T-helper 2 cell treated with Interferon-gamma antibody and Interleukin-4, amounts not matched to agents 5 μg/mL and 100 μg/mL, for 36 hours (primary cell): ENCODE measurements at regions not wholly inside any gene's neighbourhood (a gene's known extent, or its start where the extent isn't known, plus 50 kb on each side); places are given as distances from the start of the nearest gene placed in this dataset.

Source experiments
- DNase-seq: peaks from one replicate; pipeline ENCODE4 v3.0.0; 2021; ENCODE audit warnings: low spot score
- H3K27ac Mint-ChIP-seq: one replicate; pipeline ENCODE4 v1.8.0; 2021; ENCODE audit warnings: mild to moderate bottlenecking, mixed read lengths
- H3K27me3 Mint-ChIP-seq: one replicate; pipeline ENCODE4 v1.8.0; 2021; ENCODE audit warnings: low read depth, mixed read lengths
- H3K36me3 Mint-ChIP-seq: one replicate; pipeline ENCODE4 v1.8.0; 2021; ENCODE audit warnings: low read depth, mixed read lengths
- H3K4me1 Mint-ChIP-seq: one replicate; pipeline ENCODE4 v1.8.0; 2021; ENCODE audit warnings: low read depth, mixed read lengths
- H3K4me3 Mint-ChIP-seq: one replicate; pipeline ENCODE4 v1.8.0; 2022; ENCODE audit warnings: mild to moderate bottlenecking, moderate library complexity, mixed read lengths
- H3K9me3 Mint-ChIP-seq: one replicate; pipeline ENCODE4 v1.8.0; 2021; ENCODE audit warnings: mixed read lengths

GRCh38 chr4:139611391-139611790 lies 54.2 kb upstream of the MGST2 start:
- H3K36me3 Mint-ChIP-seq: peaks cover 2% of the 10 kb centered on the region

GRCh38 chr4:139609647-139610046 lies 53.6 kb upstream of the SETD7 start:
- peaks cover 11% of the 10 kb centered on the region for H3K4me1 Mint-ChIP-seq
- peaks cover 14% of the 10 kb centered on the region for H3K9me3 Mint-ChIP-seq
- peaks cover 2% of the 10 kb centered on the region for H3K36me3 Mint-ChIP-seq
- no peak for DNase-seq
- peaks cover 10% of the 10 kb centered on the region for H3K27me3 Mint-ChIP-seq
- H3K4me3 Mint-ChIP-seq: no peak overlapping the region
- no peak overlapping the region for H3K27ac Mint-ChIP-seq

More at GRCh38 chr4:139611391-139611790, 54.2 kb upstream of the MGST2 start:
- Mint-ChIP-seq H3K4me3 (no peak overlapping the region), H3K4me1 (peaks cover 7% of the 10 kb centered on the region), H3K27me3 (peaks cover 8% of the 10 kb centered on the region), H3K9me3 (peaks cover 5% of the 10 kb centered on the region), H3K27ac (no peak overlapping the region)
- DNase-seq: no peak

GRCh38 chr4:139607502-139608060 lies 51.6 kb upstream of the SETD7 start:
- H3K27me3 Mint-ChIP-seq: peaks cover 10% of the 10 kb centered on the region
- peaks cover 15% of the 10 kb centered on the region for H3K4me1 Mint-ChIP-seq
- H3K9me3 Mint-ChIP-seq: peaks cover 14% of the 10 kb centered on the region
- H3K36me3 Mint-ChIP-seq: peaks cover 2% of the 10 kb centered on the region
- DNase-seq: no peak
- H3K4me3 Mint-ChIP-seq: no peak overlapping the region
- H3K27ac Mint-ChIP-seq: no peak overlapping the region

DNA sequence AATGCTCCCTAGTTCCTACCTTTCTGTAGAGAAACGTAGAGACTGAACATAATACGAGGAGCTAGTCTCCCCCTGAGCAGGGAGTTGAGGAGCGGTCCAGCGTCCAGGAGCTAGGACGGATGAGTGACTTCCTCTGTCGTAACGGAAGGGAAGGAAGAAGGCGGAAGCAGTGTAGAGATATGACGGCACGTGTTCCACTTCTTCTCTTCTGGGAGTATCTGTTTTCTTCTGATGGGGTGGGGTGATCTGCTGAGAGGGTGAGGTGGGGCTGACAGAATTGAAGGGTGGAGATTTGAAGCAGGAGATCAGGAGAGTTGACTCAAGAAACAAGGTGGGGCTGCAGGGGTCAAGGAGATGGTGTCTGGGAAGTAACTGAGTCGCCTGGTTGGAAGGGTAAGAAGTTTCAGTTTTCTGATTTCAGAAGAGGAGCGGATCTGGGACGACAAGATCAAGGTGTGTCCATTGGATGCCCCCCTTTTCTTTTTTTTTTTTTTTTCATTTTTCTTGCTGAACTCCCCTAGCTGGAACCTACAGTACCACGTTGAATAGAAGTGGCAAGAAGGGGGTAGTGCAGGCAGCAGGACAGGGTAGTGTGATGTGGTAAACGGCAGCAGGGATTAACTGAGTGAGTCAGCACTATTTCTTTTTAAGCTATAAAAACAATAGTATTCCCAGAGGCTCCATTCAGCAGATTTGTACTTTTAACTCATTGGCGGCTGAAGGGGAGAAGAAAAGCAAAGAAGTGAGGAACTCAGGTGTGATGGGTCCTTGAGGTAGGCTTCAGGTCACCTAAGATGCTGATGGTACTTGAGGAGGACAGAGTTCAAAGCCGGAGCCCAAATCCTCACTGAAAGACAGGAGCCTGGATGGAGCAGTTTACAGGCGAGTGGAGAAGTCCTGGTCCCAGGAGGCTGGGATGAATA lies 50.8 kb upstream of the SETD7 start:
- no peak for DNase-seq
- Mint-ChIP-seq H3K27me3 (peaks cover 10% of the 10 kb centered on the region), H3K9me3 (peaks cover 14% of the 10 kb centered on the region), H3K27ac (peak overlapping the region; percentile 49), H3K36me3 (peaks cover 2% of the 10 kb centered on the region), H3K4me3 (peak overlapping the region; percentile 67), H3K4me1 (peaks cover 17% of the 10 kb centered on the region)

- peaks cover 17% of the 10 kb centered on the region for H3K4me1 Mint-ChIP-seq
- peak overlapping the region; percentile 67 for H3K4me3 Mint-ChIP-seq
- no peak overlapping the region for H3K27ac Mint-ChIP-seq
- H3K27me3 Mint-ChIP-seq: peaks cover 10% of the 10 kb centered on the region
- DNase-seq: no peak
- H3K9me3 Mint-ChIP-seq: peaks cover 14% of the 10 kb centered on the region
- H3K36me3 Mint-ChIP-seq: peaks cover 2% of the 10 kb centered on the region
Measured at GRCh38 chr4:139606103-139606502, 50.1 kb upstream of the SETD7 start.
